ENCODE measurements at regions not wholly inside any gene's neighbourhood (a gene's known extent, or its start where the extent isn't known, plus 50 kb on each side); places are given as distances from the start of the nearest gene placed in this dataset.
"Not testable (repeated sequence)": the region's sequence is repeated elsewhere in the genome, so short reads cannot be mapped to it uniquely, and the experiment has no call there.

- Mint-ChIP-seq H3K27ac (no peak overlapping the region), H3K9me3 (no peaks in the 10 kb centered on the region), H3K4me3 (no peak overlapping the region), H3K27me3 (no peaks in the 10 kb centered on the region), H3K36me3 (no peaks in the 10 kb centered on the region), H3K4me1 (ENCODE audit: unreplicated experiment) (peaks cover 12% of the 10 kb centered on the region)
- no peak for DNase-seq (ENCODE audit: extremely low spot score, unreplicated experiment)
- TF ChIP-seq, protein P1, sequence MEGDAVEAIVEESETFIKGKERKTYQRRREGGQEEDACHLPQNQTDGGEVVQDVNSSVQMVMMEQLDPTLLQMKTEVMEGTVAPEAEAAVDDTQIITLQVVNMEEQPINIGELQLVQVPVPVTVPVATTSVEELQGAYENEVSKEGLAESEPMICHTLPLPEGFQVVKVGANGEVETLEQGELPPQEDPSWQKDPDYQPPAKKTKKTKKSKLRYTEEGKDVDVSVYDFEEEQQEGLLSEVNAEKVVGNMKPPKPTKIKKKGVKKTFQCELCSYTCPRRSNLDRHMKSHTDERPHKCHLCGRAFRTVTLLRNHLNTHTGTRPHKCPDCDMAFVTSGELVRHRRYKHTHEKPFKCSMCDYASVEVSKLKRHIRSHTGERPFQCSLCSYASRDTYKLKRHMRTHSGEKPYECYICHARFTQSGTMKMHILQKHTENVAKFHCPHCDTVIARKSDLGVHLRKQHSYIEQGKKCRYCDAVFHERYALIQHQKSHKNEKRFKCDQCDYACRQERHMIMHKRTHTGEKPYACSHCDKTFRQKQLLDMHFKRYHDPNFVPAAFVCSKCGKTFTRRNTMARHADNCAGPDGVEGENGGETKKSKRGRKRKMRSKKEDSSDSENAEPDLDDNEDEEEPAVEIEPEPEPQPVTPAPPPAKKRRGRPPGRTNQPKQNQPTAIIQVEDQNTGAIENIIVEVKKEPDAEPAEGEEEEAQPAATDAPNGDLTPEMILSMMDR (conservative IDR thresholded peaks at IDR 0.05): no peak
Measured at GRCh38 chr7:84746353-84746752, 440.5 kb downstream of the SEMA3D start.

DNA sequence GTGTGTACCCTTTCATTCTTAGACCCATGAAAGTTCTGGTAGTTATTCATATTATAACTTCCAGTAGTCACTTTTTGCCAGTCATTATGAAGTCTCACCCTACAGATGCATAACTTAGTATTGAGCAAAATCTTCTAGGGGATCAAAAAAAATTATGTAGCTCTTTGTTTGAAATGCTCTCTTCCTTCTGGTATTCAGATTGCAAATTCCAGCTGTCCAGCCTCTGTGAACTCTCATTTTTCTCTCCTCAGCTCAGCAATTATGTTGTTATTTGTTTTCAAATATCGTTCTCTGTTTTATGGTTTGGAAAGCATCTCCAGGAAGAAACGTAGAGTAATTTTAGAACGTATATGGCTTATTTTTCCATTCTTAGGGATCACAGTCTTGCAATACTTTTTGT lies 442.5 kb downstream of the SEMA3D start:
- no peak for DNase-seq (ENCODE audit: extremely low spot score, unreplicated experiment)
- TF ChIP-seq, protein P1 (conservative IDR thresholded peaks at IDR 0.05): no peak
- Mint-ChIP-seq H3K27ac (no peak overlapping the region), H3K4me3 (no peak overlapping the region), H3K4me1 (ENCODE audit: unreplicated experiment) (peaks cover 12% of the 10 kb centered on the region), H3K9me3 (no peaks in the 10 kb centered on the region), H3K27me3 (no peaks in the 10 kb centered on the region), H3K36me3 (no peaks in the 10 kb centered on the region)

- H3K27me3 Mint-ChIP-seq: no peaks in the 10 kb centered on the region
- TF ChIP-seq, protein P1 (conservative IDR thresholded peaks at IDR 0.05): no peak
- no peak overlapping the region for H3K27ac Mint-ChIP-seq
- no peaks in the 10 kb centered on the region for H3K9me3 Mint-ChIP-seq
- H3K4me3 Mint-ChIP-seq: no peak overlapping the region
- H3K36me3 Mint-ChIP-seq: no peaks in the 10 kb centered on the region
- DNase-seq (ENCODE audit: extremely low spot score, unreplicated experiment): no peak
- peaks cover 9% of the 10 kb centered on the region for H3K4me1 Mint-ChIP-seq (ENCODE audit: unreplicated experiment)
Measured at GRCh38 chr7:84738583-84739150, 448.2 kb downstream of the SEMA3D start.

DNA sequence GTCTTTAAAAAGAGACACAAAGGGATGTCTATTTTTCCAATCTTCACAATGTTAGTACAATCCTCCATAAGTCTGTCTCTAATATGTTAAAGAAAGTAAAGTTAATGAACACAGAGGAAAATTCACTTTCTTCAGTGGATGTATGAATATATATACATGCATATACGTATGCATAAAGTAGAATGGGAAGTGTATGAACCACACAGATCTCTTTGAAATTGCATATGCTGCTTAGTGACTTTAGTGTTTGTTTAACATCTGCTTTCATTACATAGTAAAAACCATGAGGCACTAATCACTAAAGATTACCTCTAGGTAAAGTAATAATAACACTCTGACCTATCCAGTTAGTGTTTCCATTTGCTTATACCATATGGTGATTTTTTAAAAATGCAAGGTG lies 451.2 kb downstream of the SEMA3D start:
- no peak for DNase-seq (ENCODE audit: extremely low spot score, unreplicated experiment)
- Mint-ChIP-seq H3K27ac (no peak overlapping the region), H3K4me3 (no peak overlapping the region), H3K27me3 (no peaks in the 10 kb centered on the region), H3K4me1 (ENCODE audit: unreplicated experiment) (peaks cover 9% of the 10 kb centered on the region), H3K9me3 (peaks cover 13% of the 10 kb centered on the region), H3K36me3 (no peaks in the 10 kb centered on the region)
- TF ChIP-seq, protein P1 (conservative IDR thresholded peaks at IDR 0.05): no peak

GRCh38 chr7:84735011-84735410 lies 451.8 kb downstream of the SEMA3D start:
- Mint-ChIP-seq H3K27me3 (no peaks in the 10 kb centered on the region), H3K27ac (no peak overlapping the region), H3K36me3 (no peaks in the 10 kb centered on the region), H3K4me1 (ENCODE audit: unreplicated experiment) (peaks cover 9% of the 10 kb centered on the region), H3K4me3 (no peak overlapping the region), H3K9me3 (peaks cover 13% of the 10 kb centered on the region)
- no peak for DNase-seq (ENCODE audit: extremely low spot score, unreplicated experiment)
- TF ChIP-seq, protein P1 (conservative IDR thresholded peaks at IDR 0.05): no peak

- H3K36me3 Mint-ChIP-seq; H3K4me1 Mint-ChIP-seq (ENCODE audit: unreplicated experiment); DNase-seq (ENCODE audit: extremely low spot score, unreplicated experiment); H3K27me3 Mint-ChIP-seq; H3K27ac Mint-ChIP-seq; H3K4me3 Mint-ChIP-seq: not testable (repeated sequence)
- peaks cover 13% of the 10 kb centered on the region for H3K9me3 Mint-ChIP-seq
Measured at GRCh38 chr7:84733976-84734375, 452.9 kb downstream of the SEMA3D start.

DNA sequence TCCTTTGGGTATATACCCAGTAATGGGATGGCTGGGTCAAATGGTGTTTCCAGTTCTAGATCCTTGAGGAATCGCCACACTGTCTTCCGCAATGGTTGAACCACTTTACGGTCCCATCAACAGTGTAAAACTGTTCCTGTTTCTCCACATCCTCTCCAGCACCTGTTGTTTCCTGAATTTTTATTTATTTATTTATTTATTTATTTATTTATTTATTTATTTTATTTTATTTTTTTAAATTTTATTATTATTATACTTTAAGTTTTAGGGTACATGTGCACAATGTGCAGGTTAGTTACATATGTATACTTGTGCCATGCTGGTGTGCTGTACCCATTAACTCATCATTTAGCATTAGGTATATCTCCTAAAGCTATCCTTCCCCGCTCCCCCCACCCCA lies 456.0 kb downstream of the SEMA3D start:
- not testable (repeated sequence) for H3K27ac Mint-ChIP-seq; H3K36me3 Mint-ChIP-seq; DNase-seq (ENCODE audit: extremely low spot score, unreplicated experiment); H3K27me3 Mint-ChIP-seq; H3K4me1 Mint-ChIP-seq (ENCODE audit: unreplicated experiment); H3K4me3 Mint-ChIP-seq
- H3K9me3 Mint-ChIP-seq: peaks cover 29% of the 10 kb centered on the region

Data from type B pancreatic cell (in vitro differentiated cells).